ENCODE measurements at regions not wholly inside any gene's neighbourhood (a gene's known extent, or its start where the extent isn't known, plus 50 kb on each side); places are given as distances from the start of the nearest gene placed in this dataset.

DNA sequence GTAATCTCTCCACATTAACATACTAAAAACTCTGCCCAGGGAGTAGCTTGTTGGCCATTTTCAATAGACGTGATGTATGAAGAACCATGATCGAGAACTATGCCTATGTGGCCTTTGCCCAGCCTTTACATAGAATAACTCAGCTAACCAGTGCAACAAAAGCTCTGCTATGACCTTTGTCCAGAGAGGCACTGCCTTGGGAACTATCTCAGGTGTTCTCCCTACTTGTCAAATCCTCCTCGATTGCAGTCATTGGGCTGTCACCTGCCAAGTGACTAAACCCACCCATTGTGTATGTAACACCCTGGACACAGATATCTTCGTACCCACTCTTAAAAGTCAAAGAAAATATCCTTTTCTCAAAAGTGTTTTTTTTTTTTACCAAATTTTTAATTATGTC lies 610.3 kb upstream of the GALNTL6 start:
- Mint-ChIP-seq H3K27me3 (ENCODE audit: insufficient read depth) (no peaks in the 10 kb centered on the region), H3K36me3 (ENCODE audit: low read depth) (no peaks in the 10 kb centered on the region), H3K9me3 (peaks cover 36% of the 10 kb centered on the region), H3K4me3 (no peak overlapping the region), H3K27ac (no peak overlapping the region), H3K4me1 (ENCODE audit: low read depth) (no peaks in the 10 kb centered on the region)
- TF ChIP-seq, protein P1, sequence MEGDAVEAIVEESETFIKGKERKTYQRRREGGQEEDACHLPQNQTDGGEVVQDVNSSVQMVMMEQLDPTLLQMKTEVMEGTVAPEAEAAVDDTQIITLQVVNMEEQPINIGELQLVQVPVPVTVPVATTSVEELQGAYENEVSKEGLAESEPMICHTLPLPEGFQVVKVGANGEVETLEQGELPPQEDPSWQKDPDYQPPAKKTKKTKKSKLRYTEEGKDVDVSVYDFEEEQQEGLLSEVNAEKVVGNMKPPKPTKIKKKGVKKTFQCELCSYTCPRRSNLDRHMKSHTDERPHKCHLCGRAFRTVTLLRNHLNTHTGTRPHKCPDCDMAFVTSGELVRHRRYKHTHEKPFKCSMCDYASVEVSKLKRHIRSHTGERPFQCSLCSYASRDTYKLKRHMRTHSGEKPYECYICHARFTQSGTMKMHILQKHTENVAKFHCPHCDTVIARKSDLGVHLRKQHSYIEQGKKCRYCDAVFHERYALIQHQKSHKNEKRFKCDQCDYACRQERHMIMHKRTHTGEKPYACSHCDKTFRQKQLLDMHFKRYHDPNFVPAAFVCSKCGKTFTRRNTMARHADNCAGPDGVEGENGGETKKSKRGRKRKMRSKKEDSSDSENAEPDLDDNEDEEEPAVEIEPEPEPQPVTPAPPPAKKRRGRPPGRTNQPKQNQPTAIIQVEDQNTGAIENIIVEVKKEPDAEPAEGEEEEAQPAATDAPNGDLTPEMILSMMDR (IDR thresholded peaks at IDR 0.05): no peak
- no peak for DNase-seq

DNA sequence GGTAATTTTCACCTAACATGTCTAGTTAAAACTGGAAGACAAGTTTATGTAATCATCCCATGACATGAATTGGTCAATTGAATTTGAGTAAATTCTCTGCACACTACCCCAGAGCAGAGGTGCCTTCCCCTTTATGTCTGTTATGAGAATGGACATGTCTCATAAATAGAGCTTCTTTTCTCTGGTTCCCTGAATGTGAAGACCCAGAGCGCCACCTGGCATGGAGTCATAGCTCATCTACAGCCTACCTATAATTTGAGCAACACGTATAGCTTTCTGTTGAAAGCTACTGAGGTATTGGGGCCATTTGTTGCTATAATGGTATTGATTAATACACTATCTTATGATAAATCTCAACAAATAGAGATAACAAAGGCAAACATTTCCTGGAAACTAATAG lies 626.5 kb upstream of the GALNTL6 start:
- no peak for DNase-seq
- peaks cover 50% of the 10 kb centered on the region for H3K9me3 Mint-ChIP-seq
- H3K27me3 Mint-ChIP-seq (ENCODE audit: insufficient read depth): no peaks in the 10 kb centered on the region
- TF ChIP-seq, protein P1 (IDR thresholded peaks at IDR 0.05): no peak
- no peaks in the 10 kb centered on the region for H3K4me1 Mint-ChIP-seq (ENCODE audit: low read depth)
- no peaks in the 10 kb centered on the region; the same call in 1 of the 2 replicates for H3K36me3 Mint-ChIP-seq (ENCODE audit: low read depth)
- H3K4me3 Mint-ChIP-seq: no peak overlapping the region
- H3K27ac Mint-ChIP-seq: no peak overlapping the region

DNA sequence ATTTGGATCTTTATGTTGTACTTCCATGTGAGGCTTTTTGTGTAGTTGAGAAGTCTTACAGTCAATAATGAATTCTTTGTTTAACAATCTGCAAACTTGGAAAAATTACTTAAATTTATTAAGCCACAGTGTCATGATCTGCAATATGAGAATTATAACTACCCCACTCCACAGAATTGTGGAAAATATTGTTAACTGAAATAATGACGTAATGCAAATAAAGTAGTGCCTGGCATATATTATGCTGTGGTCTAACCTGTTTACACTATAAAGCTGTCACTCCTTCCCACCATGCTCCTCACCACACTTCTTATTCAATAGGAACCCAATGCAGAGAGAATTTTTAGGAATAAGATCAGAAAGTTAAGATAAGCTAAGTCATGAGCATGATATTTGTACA lies 632.1 kb upstream of the GALNTL6 start:
- H3K9me3 Mint-ChIP-seq: peaks cover 22% of the 10 kb centered on the region
- H3K27ac Mint-ChIP-seq: no peak overlapping the region
- H3K27me3 Mint-ChIP-seq (ENCODE audit: insufficient read depth): no peaks in the 10 kb centered on the region
- H3K36me3 Mint-ChIP-seq (ENCODE audit: low read depth): no peaks in the 10 kb centered on the region
- no peak for DNase-seq
- TF ChIP-seq, protein P1 (IDR thresholded peaks at IDR 0.05): no peak
- H3K4me3 Mint-ChIP-seq: no peak overlapping the region
- H3K4me1 Mint-ChIP-seq (ENCODE audit: low read depth): no peaks in the 10 kb centered on the region

DNA sequence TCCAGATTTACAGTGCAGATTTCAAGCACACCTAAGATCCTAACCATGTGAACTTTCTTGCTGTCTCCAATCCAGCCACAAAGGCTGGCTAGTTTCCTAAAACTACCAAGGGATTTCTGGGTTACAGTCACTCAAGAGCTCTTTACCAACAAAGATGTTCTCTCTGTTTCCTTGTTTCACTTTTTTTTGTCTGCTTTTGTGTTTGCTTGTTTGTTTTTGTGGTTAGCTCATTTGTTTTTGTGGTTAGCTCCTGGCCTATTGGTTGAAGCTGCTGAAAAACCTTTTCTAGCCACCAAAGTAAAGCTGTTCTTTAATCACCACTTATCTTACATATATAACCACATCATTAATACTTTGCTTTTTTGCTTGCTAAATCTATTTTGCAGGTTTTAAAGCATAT lies 642.5 kb upstream of the GALNTL6 start:
- TF ChIP-seq, protein P1 (IDR thresholded peaks at IDR 0.05): no peak
- no peaks in the 10 kb centered on the region for H3K4me1 Mint-ChIP-seq (ENCODE audit: low read depth)
- no peaks in the 10 kb centered on the region for H3K27me3 Mint-ChIP-seq (ENCODE audit: insufficient read depth)
- no peak for DNase-seq
- H3K4me3 Mint-ChIP-seq: no peak overlapping the region
- H3K27ac Mint-ChIP-seq: no peak overlapping the region
- H3K9me3 Mint-ChIP-seq: peaks cover 52% of the 10 kb centered on the region
- H3K36me3 Mint-ChIP-seq (ENCODE audit: low read depth): no peaks in the 10 kb centered on the region; the same call in 1 of the 2 replicates

DNA sequence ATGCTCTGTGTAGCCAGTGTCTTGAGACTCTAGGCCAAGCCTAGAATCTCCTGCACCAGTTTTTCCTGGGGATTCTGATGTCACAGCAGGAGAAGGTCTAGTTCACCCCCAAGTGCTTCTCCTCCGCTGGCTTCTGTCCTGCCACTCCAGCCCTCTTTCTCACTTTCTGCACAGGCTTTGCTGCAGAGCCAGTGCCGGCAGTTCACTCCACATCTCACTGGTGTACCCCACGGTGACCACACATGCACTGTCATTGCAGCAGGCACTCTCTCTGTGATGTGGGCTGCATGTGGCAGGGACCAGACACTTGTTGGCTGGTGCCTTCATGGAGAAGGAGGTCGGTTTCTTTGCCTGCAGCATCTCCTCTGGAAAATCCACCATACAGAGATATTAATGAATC lies 643.8 kb upstream of the GALNTL6 start:
- DNase-seq: no peak
- Mint-ChIP-seq H3K27ac (no peak overlapping the region), H3K9me3 (peaks cover 62% of the 10 kb centered on the region), H3K4me3 (no peak overlapping the region), H3K27me3 (ENCODE audit: insufficient read depth) (no peaks in the 10 kb centered on the region), H3K36me3 (ENCODE audit: low read depth) (no peaks in the 10 kb centered on the region; the same call in 1 of the 2 replicates), H3K4me1 (ENCODE audit: low read depth) (no peaks in the 10 kb centered on the region)
- TF ChIP-seq, protein P1 (IDR thresholded peaks at IDR 0.05): no peak

DNA sequence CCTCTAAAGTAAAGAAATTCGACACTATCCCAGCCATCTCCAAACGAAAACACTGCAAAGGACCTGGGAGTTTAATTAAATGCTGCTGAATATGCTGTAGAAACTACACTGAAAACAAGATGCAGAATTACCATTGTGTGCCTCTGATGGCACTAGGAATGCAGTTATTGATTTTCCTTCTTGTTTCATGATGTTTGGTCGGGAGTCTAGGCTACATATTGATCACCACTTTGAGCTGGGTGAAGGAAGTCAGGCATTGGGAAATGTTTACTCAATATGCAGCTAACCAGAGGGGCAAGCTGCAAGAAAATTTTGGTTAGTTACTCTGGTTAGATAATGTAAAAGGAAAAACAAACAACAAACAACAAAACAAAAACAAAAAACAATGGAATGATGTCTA lies 650.7 kb upstream of the GALNTL6 start:
- H3K36me3 Mint-ChIP-seq (ENCODE audit: low read depth): no peaks in the 10 kb centered on the region
- TF ChIP-seq, protein P1 (IDR thresholded peaks at IDR 0.05): no peak
- H3K27me3 Mint-ChIP-seq (ENCODE audit: insufficient read depth): no peaks in the 10 kb centered on the region; the same call in 1 of the 2 replicates
- H3K27ac Mint-ChIP-seq: no peak overlapping the region
- no peak overlapping the region for H3K4me3 Mint-ChIP-seq
- peaks cover 48% of the 10 kb centered on the region for H3K9me3 Mint-ChIP-seq
- DNase-seq: no peak
- H3K4me1 Mint-ChIP-seq (ENCODE audit: low read depth): no peaks in the 10 kb centered on the region

All from HFFc6 (cell line).